ENCODE measurements at regions not wholly inside any gene's neighbourhood (a gene's known extent, or its start where the extent isn't known, plus 50 kb on each side); places are given as distances from the start of the nearest gene placed in this dataset.

DNA sequence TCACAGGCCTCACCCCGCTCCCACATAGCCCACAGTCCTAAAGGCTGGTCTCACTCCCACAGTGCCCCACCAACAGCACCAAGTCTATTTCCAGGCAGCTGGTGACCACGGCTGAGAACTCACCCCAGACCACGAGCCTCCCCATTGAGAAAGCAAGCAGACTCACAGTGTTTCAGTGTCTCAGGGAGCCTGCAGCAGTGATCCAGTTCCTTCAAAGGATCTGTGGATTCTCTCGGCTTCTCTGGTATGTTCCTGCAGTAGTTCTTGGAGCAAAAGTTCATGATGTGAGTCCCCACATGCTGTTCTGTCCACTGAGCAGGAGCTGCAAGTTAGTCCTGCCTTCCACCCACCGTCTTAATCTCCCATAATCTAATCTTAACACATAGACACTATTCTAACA, 185.3 kb upstream of the CDH6 start:
- no peak overlapping the region for H2AFZ ChIP-seq (ENCODE audit: low read length)
- H2BK15ac ChIP-seq (ENCODE audit: low read depth, low read length): no peak overlapping the region
- no peak overlapping the region for H4K8ac ChIP-seq (replicated peaks; ENCODE audit: insufficient read length, low read depth, low read length)
- H3K14ac ChIP-seq (ENCODE audit: insufficient read depth, low read length): no peak overlapping the region
- H2BK5ac ChIP-seq (ENCODE audit: insufficient read length, low read length): no peak overlapping the region
- H3K4me1 ChIP-seq (ENCODE audit: insufficient read depth, low read length): no peaks in the 10 kb centered on the region
- H2BK120ac ChIP-seq (ENCODE audit: low read depth, low read length, poor library complexity, severe bottlenecking): no peak overlapping the region
- no peak overlapping the region for H3K56ac ChIP-seq (ENCODE audit: insufficient read length, low read depth, low read length)
- H2BK20ac ChIP-seq (ENCODE audit: low read depth, low read length, poor library complexity, severe bottlenecking): no peak overlapping the region
- Mint-ChIP-seq H3K36me3 (ENCODE audit: insufficient read depth in 1 of 3, low read depth in 3 of 3) (peaks cover 0 to 5% (median 0%) of the 10 kb centered on the region in 3 experiments; a peak in 1 of 7 replicates), H3K9me3 (peaks cover 5 to 7% of the 10 kb centered on the region in 2 experiments; a peak in 4 of 5 replicates), H3K27me3 (ENCODE audit: low read depth) (no peaks in the 10 kb centered on the region; the same call in 1 of the 2 replicates), H3K4me1 (no peaks in the 10 kb centered on the region), H3K27ac (no peak overlapping the region), H3K4me3 (no peak overlapping the region)
- WGBS (ENCODE audit: extremely low coverage, insufficient read length, low lambda C conversion rate): 100% methylated on average over 1 of the region's 5 CpGs
- no peak overlapping the region for H3K23ac ChIP-seq (ENCODE audit: insufficient read length, low read depth, low read length)
- H3K79me1 ChIP-seq (ENCODE audit: insufficient read depth, low read depth, low read length, poor library complexity, severe bottlenecking): no peaks in the 10 kb centered on the region
- H3K4me2 ChIP-seq (ENCODE audit: insufficient read depth, insufficient read length, low read length): no peak overlapping the region
- no peak for DNase-seq
- H3K23me2 ChIP-seq (ENCODE audit: insufficient read length, low read depth, low read length, poor library complexity, severe bottlenecking): no peaks in the 10 kb centered on the region
- TF ChIP-seq, protein P1, sequence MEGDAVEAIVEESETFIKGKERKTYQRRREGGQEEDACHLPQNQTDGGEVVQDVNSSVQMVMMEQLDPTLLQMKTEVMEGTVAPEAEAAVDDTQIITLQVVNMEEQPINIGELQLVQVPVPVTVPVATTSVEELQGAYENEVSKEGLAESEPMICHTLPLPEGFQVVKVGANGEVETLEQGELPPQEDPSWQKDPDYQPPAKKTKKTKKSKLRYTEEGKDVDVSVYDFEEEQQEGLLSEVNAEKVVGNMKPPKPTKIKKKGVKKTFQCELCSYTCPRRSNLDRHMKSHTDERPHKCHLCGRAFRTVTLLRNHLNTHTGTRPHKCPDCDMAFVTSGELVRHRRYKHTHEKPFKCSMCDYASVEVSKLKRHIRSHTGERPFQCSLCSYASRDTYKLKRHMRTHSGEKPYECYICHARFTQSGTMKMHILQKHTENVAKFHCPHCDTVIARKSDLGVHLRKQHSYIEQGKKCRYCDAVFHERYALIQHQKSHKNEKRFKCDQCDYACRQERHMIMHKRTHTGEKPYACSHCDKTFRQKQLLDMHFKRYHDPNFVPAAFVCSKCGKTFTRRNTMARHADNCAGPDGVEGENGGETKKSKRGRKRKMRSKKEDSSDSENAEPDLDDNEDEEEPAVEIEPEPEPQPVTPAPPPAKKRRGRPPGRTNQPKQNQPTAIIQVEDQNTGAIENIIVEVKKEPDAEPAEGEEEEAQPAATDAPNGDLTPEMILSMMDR (conservative IDR thresholded peaks at IDR 0.05): no peak
- H4K91ac ChIP-seq (ENCODE audit: insufficient read length, low read depth, low read length): no peak overlapping the region
- H3T11ph ChIP-seq (ENCODE audit: low read length): no peak overlapping the region
- no peak overlapping the region for H2AK5ac ChIP-seq (ENCODE audit: insufficient read length, low read length)
- no peaks in the 10 kb centered on the region for H3K27me3 ChIP-seq (ENCODE audit: insufficient read depth, low read length)
- no peak overlapping the region for H3K27ac ChIP-seq (ENCODE audit: insufficient read length, low read depth, low read length)
- no peak overlapping the region for H4K5ac ChIP-seq (ENCODE audit: insufficient read length, low read depth, low read length)
- no peaks in the 10 kb centered on the region for H3K79me2 ChIP-seq (ENCODE audit: insufficient read depth, low read length)
- H3K9me3 ChIP-seq (ENCODE audit: control insufficient read depth, low read depth, low read length): no peaks in the 10 kb centered on the region
- no peaks in the 10 kb centered on the region for H4K20me1 ChIP-seq (ENCODE audit: control insufficient read depth, insufficient read depth, insufficient read length)
- H3K4ac ChIP-seq (ENCODE audit: low read depth, low read length): no peak overlapping the region
- no peak overlapping the region for H3K9ac ChIP-seq (ENCODE audit: extremely low read depth, insufficient read length, low read length)
- no peak overlapping the region for H2BK12ac ChIP-seq (ENCODE audit: insufficient read length, low read depth, low read length)
- no peak overlapping the region for H3K18ac ChIP-seq (ENCODE audit: insufficient read length, low read depth, low read length)

All from H9 (cell line).